ENCODE measurements at regions not wholly inside any gene's neighbourhood (a gene's known extent, or its start where the extent isn't known, plus 50 kb on each side); places are given as distances from the start of the nearest gene placed in this dataset.

DNA sequence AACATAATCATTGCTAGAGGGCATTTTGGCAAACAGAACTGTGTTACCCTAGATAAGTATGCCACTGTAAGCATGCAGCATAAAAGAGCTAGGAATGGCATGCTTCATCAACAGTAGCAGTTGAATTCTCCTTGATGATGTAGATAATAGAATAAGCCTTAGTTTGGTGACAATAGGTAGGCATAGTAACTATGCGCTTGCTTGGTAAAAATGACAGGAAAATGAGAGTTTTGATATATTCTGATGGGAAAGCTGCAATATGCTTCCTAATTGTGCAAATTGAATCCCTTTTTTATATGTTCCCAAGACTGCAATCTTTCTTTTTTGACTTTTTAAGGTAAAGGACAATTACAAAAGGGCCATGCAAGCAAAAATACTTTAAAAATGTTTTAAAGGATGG, 930.9 kb upstream of the FAM98A start:
- Histone ChIP-seq H3K4me2 (ENCODE audit: low read length) (no peak overlapping the region), H3K79me2 (ENCODE audit: insufficient read depth, low read depth, low read length) (no peaks in the 10 kb centered on the region), H3K27ac (ENCODE audit: low read depth, low read length, poor library complexity, severe bottlenecking) (no peak overlapping the region), H3K4me3 (ENCODE audit: low read depth, low read length, poor library complexity, severe bottlenecking) (no peak overlapping the region), H2AFZ (ENCODE audit: low read length) (no peak overlapping the region), H3K9me2 (ENCODE audit: insufficient read depth, low read length) (no peaks in the 10 kb centered on the region), H3K4me1 (ENCODE audit: insufficient read depth, low read length, poor library complexity, severe bottlenecking) (no peaks in the 10 kb centered on the region), H3K9me3 (ENCODE audit: low read length) (no peaks in the 10 kb centered on the region), H4K20me1 (ENCODE audit: insufficient read depth, low read length) (no peaks in the 10 kb centered on the region), H3K36me3 (ENCODE audit: insufficient read depth, low read length) (no peaks in the 10 kb centered on the region)
- BruUV-seq (replicated peaks): no TSS peak
- POLR2A ChIA-PET: no interaction called here
- TF ChIP-seq, protein P1, sequence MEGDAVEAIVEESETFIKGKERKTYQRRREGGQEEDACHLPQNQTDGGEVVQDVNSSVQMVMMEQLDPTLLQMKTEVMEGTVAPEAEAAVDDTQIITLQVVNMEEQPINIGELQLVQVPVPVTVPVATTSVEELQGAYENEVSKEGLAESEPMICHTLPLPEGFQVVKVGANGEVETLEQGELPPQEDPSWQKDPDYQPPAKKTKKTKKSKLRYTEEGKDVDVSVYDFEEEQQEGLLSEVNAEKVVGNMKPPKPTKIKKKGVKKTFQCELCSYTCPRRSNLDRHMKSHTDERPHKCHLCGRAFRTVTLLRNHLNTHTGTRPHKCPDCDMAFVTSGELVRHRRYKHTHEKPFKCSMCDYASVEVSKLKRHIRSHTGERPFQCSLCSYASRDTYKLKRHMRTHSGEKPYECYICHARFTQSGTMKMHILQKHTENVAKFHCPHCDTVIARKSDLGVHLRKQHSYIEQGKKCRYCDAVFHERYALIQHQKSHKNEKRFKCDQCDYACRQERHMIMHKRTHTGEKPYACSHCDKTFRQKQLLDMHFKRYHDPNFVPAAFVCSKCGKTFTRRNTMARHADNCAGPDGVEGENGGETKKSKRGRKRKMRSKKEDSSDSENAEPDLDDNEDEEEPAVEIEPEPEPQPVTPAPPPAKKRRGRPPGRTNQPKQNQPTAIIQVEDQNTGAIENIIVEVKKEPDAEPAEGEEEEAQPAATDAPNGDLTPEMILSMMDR (conservative IDR thresholded peaks at IDR 0.05; ENCODE audit: low read length): no peak
- no peak for TF ChIP-seq EZH2phosphoT487 (IDR thresholded peaks at IDR 0.05; ENCODE audit: borderline replicate concordance, low read depth, low read length)
- CTCF ChIA-PET (ENCODE audit: unreplicated experiment): no interaction called here
- no peak for DNase-seq (ENCODE audit: low spot score)
- intact Hi-C loops (cut with micrococcal nuclease; ENCODE audit: unreplicated experiment): no loop called here

DNA sequence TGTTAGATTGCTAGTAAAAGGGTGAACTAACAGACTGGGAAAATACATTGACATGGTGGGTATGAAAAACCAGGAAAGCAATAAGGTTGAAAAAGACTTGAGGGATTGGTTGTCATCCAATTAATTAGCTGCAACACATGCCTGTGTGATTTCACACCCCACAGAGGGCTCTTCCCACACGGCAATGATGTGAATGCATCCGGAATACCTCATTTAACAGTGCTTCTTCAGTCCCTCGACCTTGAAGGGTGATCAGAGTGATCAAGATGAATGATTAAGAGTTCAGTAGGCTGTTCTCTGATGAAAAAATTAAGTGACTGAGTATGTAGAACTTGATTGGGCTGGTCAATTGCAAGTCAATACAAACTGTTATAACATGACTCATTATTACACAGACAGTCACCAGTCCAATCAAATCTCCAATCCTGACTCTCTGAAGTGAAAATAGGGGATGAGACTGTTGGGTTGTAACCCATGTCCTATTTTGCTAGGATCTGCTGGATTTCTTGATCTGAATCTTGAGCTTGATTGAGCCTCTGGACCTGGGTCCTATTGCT, 924.9 kb upstream of the FAM98A start:
- Histone ChIP-seq H3K9me3 (ENCODE audit: low read length) (peaks cover 12% of the 10 kb centered on the region; the same call in 1 of the 2 replicates), H3K4me1 (ENCODE audit: insufficient read depth, low read length, poor library complexity, severe bottlenecking) (no peaks in the 10 kb centered on the region), H3K9me2 (ENCODE audit: insufficient read depth, low read length) (no peaks in the 10 kb centered on the region), H3K27ac (ENCODE audit: low read depth, low read length, poor library complexity, severe bottlenecking) (no peak overlapping the region), H3K79me2 (ENCODE audit: insufficient read depth, low read depth, low read length) (no peaks in the 10 kb centered on the region), H3K36me3 (ENCODE audit: insufficient read depth, low read length) (no peaks in the 10 kb centered on the region), H4K20me1 (ENCODE audit: insufficient read depth, low read length) (no peaks in the 10 kb centered on the region), H3K4me3 (ENCODE audit: low read depth, low read length, poor library complexity, severe bottlenecking) (no peak overlapping the region), H3K4me2 (ENCODE audit: low read length) (no peak overlapping the region), H2AFZ (ENCODE audit: low read length) (no peak overlapping the region)
- ChIA-PET POLR2A (no interaction called here), CTCF (ENCODE audit: unreplicated experiment) (no interaction called here)
- intact Hi-C loops (cut with micrococcal nuclease; ENCODE audit: unreplicated experiment): no loop called here
- TF ChIP-seq, protein P1 (conservative IDR thresholded peaks at IDR 0.05; ENCODE audit: low read length): no peak
- no TSS peak for BruUV-seq (replicated peaks)
- no peak for DNase-seq (ENCODE audit: low spot score)

DNA sequence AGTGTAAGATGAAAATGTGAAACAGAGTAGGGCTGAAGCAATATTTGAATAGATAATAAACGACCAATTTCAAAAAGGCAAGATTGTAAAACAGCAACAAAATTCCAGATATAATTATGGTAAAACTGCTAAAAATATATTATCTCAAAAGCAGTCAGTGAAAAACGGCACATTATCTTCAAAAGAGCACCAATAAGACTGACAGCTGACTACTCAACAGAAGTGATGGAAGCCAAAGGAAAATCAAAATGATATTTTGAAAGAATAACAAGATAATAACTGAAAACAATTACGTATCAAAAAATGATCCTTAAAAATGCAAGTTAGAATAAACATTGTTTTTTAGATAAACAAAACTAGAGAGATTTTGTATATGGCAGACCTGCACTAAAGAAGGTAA, 920.6 kb upstream of the FAM98A start:
- ChIA-PET POLR2A (no interaction called here), CTCF (ENCODE audit: unreplicated experiment) (no interaction called here)
- Histone ChIP-seq H3K9me3 (ENCODE audit: low read length) (peaks cover 13% of the 10 kb centered on the region; the same call in 1 of the 2 replicates), H3K27ac (ENCODE audit: low read depth, low read length, poor library complexity, severe bottlenecking) (no peak overlapping the region), H3K79me2 (ENCODE audit: insufficient read depth, low read depth, low read length) (no peaks in the 10 kb centered on the region), H3K9me2 (ENCODE audit: insufficient read depth, low read length) (no peaks in the 10 kb centered on the region), H3K4me1 (ENCODE audit: insufficient read depth, low read length, poor library complexity, severe bottlenecking) (no peaks in the 10 kb centered on the region), H3K4me3 (ENCODE audit: low read depth, low read length, poor library complexity, severe bottlenecking) (no peak overlapping the region), H2AFZ (ENCODE audit: low read length) (no peak overlapping the region), H3K36me3 (ENCODE audit: insufficient read depth, low read length) (no peaks in the 10 kb centered on the region), H4K20me1 (ENCODE audit: insufficient read depth, low read length) (no peaks in the 10 kb centered on the region), H3K4me2 (ENCODE audit: low read length) (no peak overlapping the region)
- TF ChIP-seq EZH2phosphoT487 (IDR thresholded peaks at IDR 0.05; ENCODE audit: borderline replicate concordance, low read depth, low read length): no peak
- no TSS peak for BruUV-seq (replicated peaks)
- intact Hi-C loops (cut with micrococcal nuclease; ENCODE audit: unreplicated experiment): no loop called here
- no peak for DNase-seq (ENCODE audit: low spot score)

Measured in OCI-LY7 (cell line).